B cell (primary cell): ENCODE measurements at regions not wholly inside any gene's neighbourhood (a gene's known extent, or its start where the extent isn't known, plus 50 kb on each side); places are given as distances from the start of the nearest gene placed in this dataset.

Experiments used
- CTCF ChIP-seq: fragments of 200-600 bp; IDR thresholded peaks from one replicate; pipeline ENCODE4 v1.8.0; 2022; ENCODE audit warnings: antibody characterized with exemption, mild to moderate bottlenecking
- EZH2 ChIP-seq: IDR thresholded peaks from 2 replicates; pipeline ENCODE4 v1.6.1; 2012; ENCODE audit warnings: borderline replicate concordance, low read depth, mild to moderate bottlenecking, moderate library complexity, low read length; ENCODE audit not compliant: insufficient read depth, poor library complexity, severe bottlenecking

GRCh38 chr20:48352042-48352441 is 475.8 kb downstream of the PREX1 start:
- TF ChIP-seq EZH2 (no peak), CTCF (no peak)
